ENCODE measurements at regions not wholly inside any gene's neighbourhood (a gene's known extent, or its start where the extent isn't known, plus 50 kb on each side); places are given as distances from the start of the nearest gene placed in this dataset.

- TF ChIP-seq ZBTB1 (CRISPR knock-in tag; IDR thresholded peaks at IDR 0.05; ENCODE audit: borderline replicate concordance) (no peak), ZSCAN5A (CRISPR knock-in tag; IDR thresholded peaks at IDR 0.05; ENCODE audit: borderline replicate concordance) (no peak), NFE2 (CRISPR knock-in tag; IDR thresholded peaks at IDR 0.05) (no peak), ZNF10 (CRISPR knock-in tag; IDR thresholded peaks at IDR 0.05; ENCODE audit: borderline replicate concordance, low read depth) (no peak), ZNF629 (CRISPR knock-in tag; conservative IDR thresholded peaks at IDR 0.05) (peak; percentile 76), ZNF598 (CRISPR knock-in tag; IDR thresholded peaks at IDR 0.05; ENCODE audit: borderline replicate concordance) (no peak), ZMYM3 (CRISPR knock-in tag; IDR thresholded peaks at IDR 0.05) (peak; percentile 70; the same call in 1 of the 2 replicates), ZNF407 (CRISPR knock-in tag; IDR thresholded peaks at IDR 0.05; ENCODE audit: not compliant biosample characterization) (no peak)
These were observed 714.3 kb downstream of the MATN1 start (continued) for GRCh38 chr1:30008998-30009657.
